Mesodermal cell (in vitro differentiated cells): ENCODE measurements at regions not wholly inside any gene's neighbourhood (a gene's known extent, or its start where the extent isn't known, plus 50 kb on each side); places are given as distances from the start of the nearest gene placed in this dataset.
A peak's percentile ranks its signal among the peaks of the same experiment; 100 is the strongest.

Experiments used
- H3K27ac ChIP-seq: 2 replicates; pipeline ENCODE4 v1.7.0; 2013; ENCODE audit warnings: mild to moderate bottlenecking, low read depth, low read length, moderate library complexity; ENCODE audit not compliant: severe bottlenecking
- H3K36me3 ChIP-seq: 2 replicates; pipeline ENCODE4 v1.7.1; 2013; ENCODE audit warnings: mild to moderate bottlenecking, low read length, moderate library complexity; ENCODE audit not compliant: control insufficient read depth, insufficient read depth
- H3K4me1 ChIP-seq: one replicate; pipeline ENCODE4 v1.7.1; 2013; ENCODE audit warnings: mild to moderate bottlenecking, low read length; ENCODE audit not compliant: insufficient read depth, control insufficient read depth, poor library complexity, severe bottlenecking
- H3K4me3 ChIP-seq: 2 replicates; pipeline ENCODE4 v1.7.0; 2013; ENCODE audit warnings: low read length, control low read depth, mild to moderate bottlenecking; ENCODE audit not compliant: insufficient read depth, poor library complexity, severe bottlenecking; ENCODE audit errors: extremely low read depth
- H3K9me3 ChIP-seq: 2 replicates; pipeline ENCODE4 v1.7.1; 2013; ENCODE audit warnings: mild to moderate bottlenecking, low read length, moderate library complexity; ENCODE audit not compliant: control insufficient read depth
- whole genome bisulfite sequencing, 2 experiments: methylation state at CpG; one replicate each; pipeline ENCODE4 v1.1.5; 2013; ENCODE audit warnings: missing lambda C conversion rate in 2 of 2; ENCODE audit not compliant: insufficient coverage in 2 of 2; 5-methylcytosine and 5-hydroxymethylcytosine counted together

GRCh38 chr2:49807689-49808088, 653.4 kb upstream of the FSHR start:
- no peak overlapping the region for H3K27ac ChIP-seq

GRCh38 chr2:49804111-49804510, 649.8 kb upstream of the FSHR start:
- no peak overlapping the region for H3K27ac ChIP-seq
- no peak overlapping the region for H3K4me3 ChIP-seq
- peaks cover 5% of the 10 kb centered on the region for H3K9me3 ChIP-seq
- no peaks in the 10 kb centered on the region for H3K36me3 ChIP-seq
- 83% methylated on average over 1 of the region's 1 CpG for WGBS, 2 experiments
- no peaks in the 10 kb centered on the region for H3K4me1 ChIP-seq

More at GRCh38 chr2:49807689-49808088, 653.4 kb upstream of the FSHR start:
- Histone ChIP-seq H3K36me3 (no peaks in the 10 kb centered on the region), H3K9me3 (no peaks in the 10 kb centered on the region), H3K4me1 (no peaks in the 10 kb centered on the region), H3K4me3 (no peak overlapping the region)

DNA sequence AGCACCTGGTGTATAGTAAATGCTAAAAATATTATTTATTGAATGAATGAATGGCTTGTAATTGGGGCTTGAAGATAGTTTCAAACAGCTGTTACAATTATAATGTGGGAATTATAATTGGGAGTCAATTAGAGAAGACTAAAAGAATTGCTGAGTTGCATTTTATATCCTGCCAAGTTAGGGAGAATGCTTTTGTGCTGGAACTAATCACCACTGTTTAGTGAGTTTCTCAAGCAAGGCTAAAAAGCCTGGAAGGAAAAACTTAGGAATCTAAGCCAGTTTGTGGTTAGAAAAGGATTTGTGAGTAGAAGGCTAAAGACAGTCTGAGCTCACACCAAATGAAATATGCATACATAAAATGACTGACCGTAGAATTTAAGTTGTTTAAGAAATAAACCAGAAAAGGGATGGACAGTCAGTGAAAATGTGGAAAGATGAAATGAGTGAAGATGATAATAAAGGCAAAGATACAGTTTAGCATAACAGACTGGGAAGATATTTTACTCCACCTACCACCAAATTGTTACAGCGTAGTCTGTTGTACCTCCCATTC, 647.7 kb upstream of the FSHR start:
- WGBS, 2 experiments: 82 to 100% methylated on average over 1 of the region's 2 CpGs

DNA sequence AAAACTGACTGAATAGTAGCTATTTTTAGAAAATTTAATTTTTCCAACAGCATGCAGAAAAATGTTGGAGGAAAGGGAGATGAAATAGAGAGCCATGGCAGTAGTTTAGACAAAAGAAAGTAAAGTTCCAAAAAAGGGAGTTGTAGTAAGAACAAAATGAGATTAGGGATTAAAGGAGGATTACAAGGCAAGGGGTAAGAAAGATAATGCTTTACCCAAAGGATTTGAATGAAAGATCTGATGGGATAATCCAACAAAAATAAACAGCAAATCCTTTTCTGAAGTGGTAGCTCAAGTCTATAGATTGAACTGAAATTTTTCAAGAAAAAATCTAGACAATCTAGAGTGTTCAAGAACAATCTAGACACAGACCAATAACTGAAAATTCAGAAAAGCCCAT, 644.3 kb upstream of the FSHR start:
- Histone ChIP-seq H3K36me3 (no peaks in the 10 kb centered on the region), H3K9me3 (peaks cover 5% of the 10 kb centered on the region), H3K27ac (no peak overlapping the region), H3K4me1 (peaks cover 7% of the 10 kb centered on the region), H3K4me3 (no peak overlapping the region)

More for the DNA sequence above, 647.7 kb upstream of the FSHR start:
- peaks cover 5% of the 10 kb centered on the region for H3K9me3 ChIP-seq
- no peak overlapping the region for H3K27ac ChIP-seq
- H3K36me3 ChIP-seq: no peaks in the 10 kb centered on the region
- H3K4me3 ChIP-seq: no peak overlapping the region
- H3K4me1 ChIP-seq: no peaks in the 10 kb centered on the region

DNA sequence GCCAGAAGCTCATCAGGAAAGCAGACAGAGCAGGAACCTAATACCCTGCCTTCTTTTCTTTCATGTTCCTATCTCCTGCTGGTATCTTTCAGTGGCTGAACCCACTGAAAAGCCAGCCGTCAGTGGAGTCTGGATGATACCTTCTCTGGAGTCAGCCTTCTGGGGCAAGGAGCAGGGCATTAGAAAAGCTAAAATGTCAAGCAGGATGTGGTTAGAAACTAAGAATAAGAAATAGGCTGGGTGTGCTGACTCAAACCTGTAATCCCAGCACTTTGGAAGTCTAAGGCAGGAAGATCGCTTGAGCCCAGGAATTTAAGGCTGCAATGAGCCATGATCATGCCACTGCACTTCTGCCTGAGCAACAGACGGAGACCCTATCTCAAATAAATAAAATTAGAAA, 642.0 kb upstream of the FSHR start:
- Histone ChIP-seq H3K27ac (peak overlapping the region; percentile 48), H3K9me3 (no peaks in the 10 kb centered on the region), H3K36me3 (no peaks in the 10 kb centered on the region), H3K4me1 (peaks cover 7% of the 10 kb centered on the region), H3K4me3 (no peak overlapping the region)
- WGBS, 2 experiments: 94% methylated on average over 1 of the region's 3 CpGs; no CpG with 5 or more reads in 1 of the 2 experiments

- H3K4me1 ChIP-seq: peaks cover 7% of the 10 kb centered on the region
- no peaks in the 10 kb centered on the region for H3K9me3 ChIP-seq
- no peaks in the 10 kb centered on the region for H3K36me3 ChIP-seq
- 80% methylated on average over 1 of the region's 2 CpGs; no CpG with 5 or more reads in 1 of the 2 experiments for WGBS, 2 experiments
- no peak overlapping the region for H3K27ac ChIP-seq
- no peak overlapping the region for H3K4me3 ChIP-seq
Observed at GRCh38 chr2:49794396-49794795, 640.1 kb upstream of the FSHR start.

DNA sequence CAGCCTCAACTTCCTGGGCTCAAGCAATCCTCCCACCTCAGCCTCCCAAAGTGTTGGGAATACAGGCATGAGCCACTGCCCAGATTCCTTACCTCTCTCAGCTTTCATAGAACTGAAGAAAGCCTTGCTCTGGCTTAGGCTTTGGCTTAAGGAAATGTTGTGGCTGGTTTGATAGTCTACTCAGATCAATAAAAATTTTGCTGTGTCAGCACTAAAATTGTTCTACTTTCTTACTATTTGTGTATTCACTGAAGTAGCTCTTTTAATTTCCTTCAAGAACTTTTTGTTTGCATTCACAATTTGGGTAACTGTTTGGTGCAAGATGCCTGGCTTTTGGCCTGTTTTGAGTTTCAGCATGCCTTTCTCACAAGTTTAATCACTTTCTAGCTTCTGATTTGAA, 634.0 kb upstream of the FSHR start:
- Histone ChIP-seq H3K9me3 (no peaks in the 10 kb centered on the region), H3K4me3 (no peak overlapping the region), H3K4me1 (no peaks in the 10 kb centered on the region), H3K36me3 (no peaks in the 10 kb centered on the region), H3K27ac (no peak overlapping the region)

DNA sequence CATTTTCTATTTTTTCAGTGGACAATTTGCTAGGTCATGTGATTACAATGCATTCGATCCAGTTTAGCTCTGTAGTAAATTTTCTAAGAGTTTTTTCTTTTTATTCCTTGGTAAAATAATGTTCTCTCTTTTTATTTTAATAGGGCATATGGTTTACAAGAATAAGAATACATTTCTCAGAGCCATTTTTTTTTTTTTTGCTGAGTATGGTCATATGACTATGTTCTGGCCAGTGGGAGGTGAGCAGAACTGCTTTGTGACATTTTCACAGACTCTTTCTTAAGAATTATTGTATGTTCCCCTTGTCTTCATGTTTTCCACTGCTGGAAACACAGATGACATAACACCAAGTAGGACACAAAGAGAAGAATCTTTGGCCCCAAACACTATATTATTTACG, 626.6 kb upstream of the FSHR start:
- Histone ChIP-seq H3K9me3 (no peaks in the 10 kb centered on the region), H3K4me3 (no peak overlapping the region), H3K4me1 (no peaks in the 10 kb centered on the region), H3K27ac (no peak overlapping the region), H3K36me3 (no peaks in the 10 kb centered on the region)
- 100% methylated on average over 1 of the region's 2 CpGs; no CpG with 5 or more reads in 1 of the 2 experiments for WGBS, 2 experiments

DNA sequence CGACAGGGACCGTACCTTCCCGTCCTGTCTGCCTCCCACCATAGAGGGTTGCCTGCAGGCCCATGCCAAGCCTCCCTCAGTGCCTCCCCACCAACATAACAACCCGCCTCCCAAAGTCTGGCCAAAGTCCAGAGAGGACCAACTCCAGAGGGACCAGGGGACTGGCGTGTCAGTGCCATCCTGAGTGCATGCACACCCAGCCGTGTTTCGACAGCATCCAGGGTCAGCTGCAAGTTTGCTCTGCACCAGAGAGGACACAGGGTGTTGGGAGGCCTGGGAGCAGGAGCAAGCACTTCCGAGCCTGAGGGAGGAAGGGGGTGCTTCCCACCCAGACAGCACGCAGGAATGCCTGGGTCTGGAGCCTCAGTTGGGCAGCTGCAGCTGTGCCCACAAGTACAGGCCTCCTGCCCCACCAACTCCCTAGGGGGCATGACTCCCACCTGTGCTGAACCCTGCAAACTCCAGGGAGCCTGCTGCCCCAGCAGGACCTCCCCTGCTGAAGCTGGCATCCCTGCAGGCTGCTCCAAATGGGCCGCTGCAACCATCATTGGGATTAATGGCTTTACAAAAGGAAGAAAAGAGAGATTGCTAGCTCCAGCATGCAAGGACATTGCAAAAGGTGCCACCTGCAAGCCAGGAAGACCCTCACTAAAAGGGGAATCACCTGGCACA, 618.1 kb upstream of the FSHR start:
- Histone ChIP-seq H3K9me3 (no peaks in the 10 kb centered on the region), H3K36me3 (no peaks in the 10 kb centered on the region), H3K4me1 (no peaks in the 10 kb centered on the region), H3K4me3 (no peak overlapping the region), H3K27ac (no peak overlapping the region)
- 92 to 93% methylated on average over 8 to 9 of the region's 10 CpGs for WGBS, 2 experiments

DNA sequence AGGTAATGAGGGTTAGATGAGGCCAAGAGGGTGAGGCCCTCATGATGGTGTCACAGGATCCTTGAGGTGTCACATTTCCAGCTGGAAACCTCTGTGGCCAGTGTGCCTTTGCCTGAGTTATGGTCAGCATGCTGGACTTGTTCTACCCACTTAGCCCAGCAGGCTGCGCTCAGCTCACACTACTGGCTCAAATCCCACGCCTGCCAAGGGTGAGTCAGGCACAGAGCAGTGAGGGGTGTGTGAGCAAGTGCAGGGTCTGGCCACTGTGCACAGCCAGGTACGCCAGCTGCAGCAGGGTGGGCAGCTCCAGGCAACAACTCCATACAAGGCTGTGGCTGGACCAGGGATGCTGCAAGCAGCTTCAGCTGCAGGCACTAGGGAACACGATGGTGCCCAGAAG, 616.6 kb upstream of the FSHR start:
- Histone ChIP-seq H3K4me3 (no peak overlapping the region), H3K36me3 (no peaks in the 10 kb centered on the region), H3K9me3 (no peaks in the 10 kb centered on the region), H3K4me1 (no peaks in the 10 kb centered on the region), H3K27ac (no peak overlapping the region)
- WGBS, 2 experiments: 62 to 70% methylated on average over 4 of the region's 4 CpGs

DNA sequence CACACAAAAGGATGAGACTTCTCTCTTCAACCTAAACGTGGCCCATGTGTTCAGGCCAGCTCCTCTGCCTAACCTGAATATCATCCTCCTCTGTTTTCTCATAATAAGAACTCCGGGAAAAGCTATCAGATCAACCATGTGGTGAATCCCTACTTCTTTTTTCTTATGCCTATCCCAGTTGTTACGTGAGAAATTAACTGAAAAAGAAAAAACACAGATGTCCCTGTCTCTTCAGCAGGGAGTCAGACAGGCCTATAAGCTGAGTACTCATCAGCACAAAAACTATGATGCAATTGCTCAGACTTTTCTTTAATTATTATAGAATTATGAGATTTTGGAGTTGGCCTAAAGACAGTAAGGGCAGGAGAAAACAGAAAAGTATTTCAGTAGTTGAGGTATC, 613.0 kb upstream of the FSHR start:
- H3K27ac ChIP-seq: no peak overlapping the region

More for the DNA sequence above, 613.0 kb upstream of the FSHR start:
- Histone ChIP-seq H3K4me3 (no peak overlapping the region), H3K4me1 (no peaks in the 10 kb centered on the region), H3K9me3 (no peaks in the 10 kb centered on the region), H3K36me3 (no peaks in the 10 kb centered on the region)
- 82 to 86% methylated on average over 2 to 3 of the region's 3 CpGs for WGBS, 2 experiments
